ENCODE measurements at regions not wholly inside any gene's neighbourhood (a gene's known extent, or its start where the extent isn't known, plus 50 kb on each side); places are given as distances from the start of the nearest gene placed in this dataset.

DNA sequence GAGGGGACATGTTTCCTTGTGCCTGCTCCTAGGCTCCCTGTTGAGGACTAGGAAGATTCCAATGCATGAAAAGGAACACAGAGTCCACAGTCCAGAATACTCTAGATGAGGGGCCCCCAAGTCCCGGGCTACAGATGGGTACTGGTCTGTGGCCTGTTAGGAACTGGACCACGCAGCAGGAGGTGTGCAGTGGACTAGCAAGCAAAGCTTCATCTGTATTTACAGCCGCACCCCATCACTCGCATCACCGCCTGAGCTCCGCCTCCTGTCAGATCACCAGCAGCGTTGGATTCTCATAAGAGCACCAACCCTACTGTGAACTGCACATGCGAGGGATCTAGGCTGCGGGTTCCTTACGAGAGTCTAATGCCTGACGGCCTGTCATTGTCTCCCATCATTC lies 233.0 kb upstream of the MKLN1 start:
- DNase-seq (ENCODE audit: extremely low spot score), result no peak
- ChIA-PET CTCF (interaction anchor here (1.0 to 1.5 kb wide), 3 partner anchors 10 to 55 kb away, joined by 3 to 4 read pairs (median 3); no protein-coding TSS in a partner anchor), POLR2A (interaction anchor here (0.8 kb wide), 1 partner anchor 12 kb away, joined by 3 read pairs; no protein-coding TSS in a partner anchor)
- no peak for TF ChIP-seq CTCF (IDR thresholded peaks at IDR 0.05; ENCODE audit: control extremely low read depth, extremely low read depth, low read depth, missing control alignments)

- no peak for DNase-seq (ENCODE audit: extremely low spot score)
- no peak for TF ChIP-seq CTCF (IDR thresholded peaks at IDR 0.05; ENCODE audit: control extremely low read depth, extremely low read depth, low read depth, missing control alignments)
- POLR2A ChIA-PET, result interaction anchor here (0.8 to 1.4 kb wide), 2 partner anchors 9 to 13 kb away, joined by 3 read pairs; no protein-coding TSS in a partner anchor
- CTCF ChIA-PET, result interaction anchor here (1.0 to 1.5 kb wide), 3 partner anchors 9 to 55 kb away, joined by 3 to 4 read pairs (median 3); no protein-coding TSS in a partner anchor
Observed at GRCh38 chr7:131095346-131095745, 232.3 kb upstream of the MKLN1 start.

GRCh38 chr7:131096267-131096927 lies 231.3 kb upstream of the MKLN1 start:
- DNase-seq (ENCODE audit: extremely low spot score), result no peak
- no peak for TF ChIP-seq CTCF (IDR thresholded peaks at IDR 0.05; ENCODE audit: control extremely low read depth, extremely low read depth, low read depth, missing control alignments)
- ChIA-PET CTCF (interaction anchor here (0.6 to 1.6 kb wide), 4 partner anchors 8 to 114 kb away, joined by 3 to 8 read pairs (median 3); no protein-coding TSS in a partner anchor), POLR2A (interaction anchor here (1.4 to 1.5 kb wide), 2 partner anchors 8 to 13 kb away, joined by 3 to 4 read pairs; no protein-coding TSS in a partner anchor)

- DNase-seq (ENCODE audit: extremely low spot score), result no peak
- ChIA-PET CTCF (interaction anchor here (1.6 kb wide), 1 partner anchor 29 kb away, joined by 8 read pairs; no protein-coding TSS in a partner anchor), POLR2A (interaction anchor here (0.6 to 1.5 kb wide), 3 partner anchors 9 to 55 kb away, joined by 4 read pairs; no protein-coding TSS in a partner anchor)
- TF ChIP-seq CTCF (IDR thresholded peaks at IDR 0.05; ENCODE audit: control extremely low read depth, extremely low read depth, low read depth, missing control alignments), result no peak
Observed at GRCh38 chr7:131097662-131098376, 229.9 kb upstream of the MKLN1 start.

DNA sequence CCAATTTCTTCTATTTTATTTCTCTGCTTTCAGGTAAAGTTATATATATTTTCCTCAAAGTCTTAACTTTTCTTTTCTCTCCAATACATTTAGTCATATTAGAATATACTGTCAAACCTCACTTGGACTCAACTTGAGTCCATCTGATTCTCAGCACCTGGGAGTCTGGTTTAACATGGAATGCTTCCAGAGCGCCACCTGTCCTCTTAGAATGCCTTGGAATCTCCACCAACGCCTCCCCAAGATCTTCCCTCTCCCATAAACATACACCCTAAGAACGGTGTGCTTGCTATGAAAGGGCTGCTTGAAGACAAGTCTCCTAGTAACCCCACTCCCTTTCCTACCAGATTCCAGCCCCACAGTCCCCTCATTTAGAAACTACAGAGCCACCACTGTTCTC lies 229.1 kb upstream of the MKLN1 start:
- DNase-seq (ENCODE audit: extremely low spot score), result no peak
- ChIA-PET CTCF (no interaction called here), POLR2A (no interaction called here)
- TF ChIP-seq CTCF (IDR thresholded peaks at IDR 0.05; ENCODE audit: control extremely low read depth, extremely low read depth, low read depth, missing control alignments), result no peak

GRCh38 chr7:131100357-131101054 lies 227.2 kb upstream of the MKLN1 start:
- ChIA-PET POLR2A (interaction anchor here (0.6 kb wide), 1 partner anchor 31 kb away, joined by 3 read pairs; no protein-coding TSS in a partner anchor), CTCF (no interaction called here)
- TF ChIP-seq CTCF (IDR thresholded peaks at IDR 0.05; ENCODE audit: control extremely low read depth, extremely low read depth, low read depth, missing control alignments), result no peak
- no peak for DNase-seq (ENCODE audit: extremely low spot score)
